CD4-positive, CD25-positive, alpha-beta regulatory T cell (primary cell): ENCODE measurements at regions not wholly inside any gene's neighbourhood (a gene's known extent, or its start where the extent isn't known, plus 50 kb on each side); places are given as distances from the start of the nearest gene placed in this dataset.

ENCODE experiments used
- ATAC-seq, 2 donors: fragments of 150-1000 bp; cut with Tn5 transposase; one replicate each; pipeline ENCODE4 v1.10.0; 2021; ENCODE audit warnings: low read depth in 2 of 2, moderate number of reproducible peaks in 2 of 2, moderate library complexity in 1 of 2
- DNase-seq, 3 donors: peaks; one replicate each; pipeline versions ENCODE4 v3.0.0 to v3.0.0-alpha.2; 2012 to 2022; ENCODE audit warnings: mixed read lengths in 1 of 3
- H3K27ac ChIP-seq: one replicate; pipeline ENCODE4 v1.7.0; 2013; ENCODE audit warnings: mild to moderate bottlenecking, low read length; ENCODE audit not compliant: insufficient read depth, poor library complexity, severe bottlenecking
- H3K27me3 ChIP-seq: one replicate; pipeline ENCODE4 v1.7.0; 2013; ENCODE audit warnings: low read length; ENCODE audit not compliant: control insufficient read depth, insufficient read depth
- H3K36me3 ChIP-seq: one replicate; pipeline ENCODE4 v1.7.0; 2013; ENCODE audit warnings: mild to moderate bottlenecking, low read length, moderate library complexity; ENCODE audit not compliant: control insufficient read depth, insufficient read depth
- H3K4me1 ChIP-seq: 2 replicates; pipeline ENCODE4 v1.7.0; 2013; ENCODE audit warnings: mild to moderate bottlenecking, low read length; ENCODE audit not compliant: insufficient read depth, control insufficient read depth, poor library complexity, severe bottlenecking
- H3K4me3 ChIP-seq: one replicate; pipeline ENCODE4 v1.7.0; 2013; ENCODE audit warnings: low read depth, mild to moderate bottlenecking, low read length, moderate library complexity
- H3K9me3 ChIP-seq, 2 experiments: 1 replicate in 1 of 2; 2 replicates in 1 of 2; pipeline ENCODE4 v1.7.0; 2013; ENCODE audit warnings: low read length in 2 of 2, mild to moderate bottlenecking in 1 of 2, moderate library complexity in 1 of 2; ENCODE audit not compliant: control insufficient read depth in 2 of 2
- H3K27ac Mint-ChIP-seq, 3 donors: one replicate each; pipeline ENCODE4 v1.8.0; 2020 to 2022; ENCODE audit warnings: mild to moderate bottlenecking in 3 of 3, mixed read lengths in 3 of 3, moderate library complexity in 2 of 3
- H3K27me3 Mint-ChIP-seq: one replicate; pipeline ENCODE4 v1.8.0; 2022; ENCODE audit warnings: mild to moderate bottlenecking, mixed read lengths
- H3K36me3 Mint-ChIP-seq: one replicate; pipeline ENCODE4 v1.8.0; 2020; ENCODE audit warnings: mixed read lengths
- H3K4me1 Mint-ChIP-seq, 4 donors: one replicate each; pipeline ENCODE4 v1.8.0; 2020 to 2022; ENCODE audit warnings: mixed read lengths in 4 of 4, mild to moderate bottlenecking in 1 of 4
- H3K4me3 Mint-ChIP-seq, 4 donors: one replicate each; pipeline ENCODE4 v1.8.0; 2020 to 2022; ENCODE audit warnings: mild to moderate bottlenecking in 4 of 4, mixed read lengths in 4 of 4, moderate library complexity in 3 of 4
- H3K9me3 Mint-ChIP-seq, 7 donors: one replicate each; pipeline ENCODE4 v1.8.0; 2020 to 2022; ENCODE audit warnings: mixed read lengths in 7 of 7, mild to moderate bottlenecking in 3 of 7, moderate library complexity in 2 of 7

GRCh38 chr16:35754391-35755369 lies 2295.3 kb downstream of the TP53TG3F start:
- peaks cover 0 to 38% (median 1%) of the 10 kb centered on the region in 7 donors for H3K9me3 Mint-ChIP-seq
- H3K27me3 Mint-ChIP-seq, result no peaks in the 10 kb centered on the region

GRCh38 chr16:35788381-35788780 lies 2329.0 kb downstream of the TP53TG3F start:
- Histone ChIP-seq H3K9me3 (peaks cover 12 to 77% of the 10 kb centered on the region in 2 experiments), H3K27me3 (no peaks in the 10 kb centered on the region), H3K4me3 (no peak overlapping the region), H3K4me1 (no peaks in the 10 kb centered on the region), H3K27ac (no peak overlapping the region), H3K36me3 (no peaks in the 10 kb centered on the region)
- Mint-ChIP-seq H3K27ac (no peak overlapping the region), H3K4me3 (no peak overlapping the region), H3K9me3 (peaks cover 0 to 66% (median 12%) of the 10 kb centered on the region in 7 donors), H3K27me3 (no peaks in the 10 kb centered on the region), H3K4me1 (no peaks in the 10 kb centered on the region), H3K36me3 (no peaks in the 10 kb centered on the region)
- DNase-seq, result no peak
- ATAC-seq, result no peak

More at GRCh38 chr16:35754391-35755369, 2295.3 kb downstream of the TP53TG3F start:
- peaks cover 5 to 73% of the 10 kb centered on the region in 2 experiments for H3K9me3 ChIP-seq
- no peak overlapping the region for H3K27ac ChIP-seq
- ATAC-seq (no peak), DNase-seq (no peak)
- no peaks in the 10 kb centered on the region for H3K4me1 ChIP-seq
- Mint-ChIP-seq H3K36me3 (no peaks in the 10 kb centered on the region), H3K27ac (no peak overlapping the region), H3K4me3 (no peak overlapping the region), H3K4me1 (no peaks in the 10 kb centered on the region)
- no peaks in the 10 kb centered on the region for H3K27me3 ChIP-seq
- H3K4me3 ChIP-seq, result no peak overlapping the region
- H3K36me3 ChIP-seq, result no peaks in the 10 kb centered on the region

GRCh38 chr16:35792516-35793285 lies 2333.3 kb downstream of the TP53TG3F start:
- Mint-ChIP-seq H3K36me3 (no peaks in the 10 kb centered on the region), H3K9me3 (peaks cover 0 to 56% (median 15%) of the 10 kb centered on the region in 7 donors), H3K27me3 (no peaks in the 10 kb centered on the region), H3K27ac (no peak overlapping the region), H3K4me3 (no peak overlapping the region), H3K4me1 (no peaks in the 10 kb centered on the region)
- no peaks in the 10 kb centered on the region for H3K27me3 ChIP-seq
- H3K9me3 ChIP-seq, result peaks cover 3 to 65% of the 10 kb centered on the region in 2 experiments
- H3K36me3 ChIP-seq, result no peaks in the 10 kb centered on the region
- DNase-seq (no peak), ATAC-seq (no peak)
- no peak overlapping the region for H3K4me3 ChIP-seq
- no peaks in the 10 kb centered on the region for H3K4me1 ChIP-seq
- no peak overlapping the region for H3K27ac ChIP-seq

GRCh38 chr16:35793601-35794000 lies 2334.2 kb downstream of the TP53TG3F start:
- no peak for ATAC-seq
- Mint-ChIP-seq H3K4me1 (no peaks in the 10 kb centered on the region), H3K4me3 (no peak overlapping the region), H3K9me3 (peaks cover 0 to 55% (median 13%) of the 10 kb centered on the region in 7 donors), H3K36me3 (no peaks in the 10 kb centered on the region), H3K27me3 (no peaks in the 10 kb centered on the region), H3K27ac (no peak overlapping the region)
- Histone ChIP-seq H3K27ac (no peak overlapping the region), H3K36me3 (no peaks in the 10 kb centered on the region), H3K4me3 (no peak overlapping the region), H3K4me1 (no peaks in the 10 kb centered on the region), H3K27me3 (no peaks in the 10 kb centered on the region), H3K9me3 (peaks cover 3 to 66% of the 10 kb centered on the region in 2 experiments)
- no peak for DNase-seq

- Histone ChIP-seq H3K9me3 (peaks cover 3 to 67% of the 10 kb centered on the region in 2 experiments), H3K27me3 (no peaks in the 10 kb centered on the region), H3K27ac (no peak overlapping the region), H3K4me1 (no peaks in the 10 kb centered on the region), H3K36me3 (no peaks in the 10 kb centered on the region), H3K4me3 (no peak overlapping the region)
- H3K9me3 Mint-ChIP-seq, result peaks cover 0 to 52% (median 11%) of the 10 kb centered on the region in 7 donors
- no peaks in the 10 kb centered on the region for H3K36me3 Mint-ChIP-seq
- no peaks in the 10 kb centered on the region for H3K27me3 Mint-ChIP-seq
- no peak overlapping the region for H3K4me3 Mint-ChIP-seq
- no peaks in the 10 kb centered on the region for H3K4me1 Mint-ChIP-seq
- ATAC-seq (no peak), DNase-seq (no peak)
- H3K27ac Mint-ChIP-seq, result no peak overlapping the region
Measured at GRCh38 chr16:35794896-35795295, 2335.5 kb downstream of the TP53TG3F start.

GRCh38 chr16:35795361-35796029 lies 2336.1 kb downstream of the TP53TG3F start:
- Mint-ChIP-seq H3K27me3 (no peaks in the 10 kb centered on the region), H3K27ac (no peak overlapping the region), H3K9me3 (peaks cover 0 to 52% (median 11%) of the 10 kb centered on the region in 7 donors), H3K4me1 (no peaks in the 10 kb centered on the region), H3K36me3 (no peaks in the 10 kb centered on the region), H3K4me3 (no peak overlapping the region)
- Histone ChIP-seq H3K27ac (no peak overlapping the region), H3K9me3 (peaks cover 5 to 64% of the 10 kb centered on the region in 2 experiments), H3K27me3 (no peaks in the 10 kb centered on the region), H3K4me1 (no peaks in the 10 kb centered on the region), H3K4me3 (no peak overlapping the region), H3K36me3 (no peaks in the 10 kb centered on the region)
- DNase-seq (no peak), ATAC-seq (no peak)

- no peak overlapping the region for H3K4me3 ChIP-seq
- no peaks in the 10 kb centered on the region for H3K36me3 ChIP-seq
- no peaks in the 10 kb centered on the region for H3K4me1 Mint-ChIP-seq
- H3K27me3 ChIP-seq, result no peaks in the 10 kb centered on the region
- H3K9me3 ChIP-seq, result peaks cover 5 to 46% of the 10 kb centered on the region in 2 experiments
- H3K4me1 ChIP-seq, result no peaks in the 10 kb centered on the region
- no peaks in the 10 kb centered on the region for H3K27me3 Mint-ChIP-seq
- H3K36me3 Mint-ChIP-seq, result no peaks in the 10 kb centered on the region
- no peak overlapping the region for H3K27ac ChIP-seq
- no peak overlapping the region for H3K27ac Mint-ChIP-seq
- DNase-seq, result no peak
- ATAC-seq, result no peak
- H3K4me3 Mint-ChIP-seq, result no peak overlapping the region
- H3K9me3 Mint-ChIP-seq, result peaks cover 0 to 39% (median 11%) of the 10 kb centered on the region in 7 donors
Measured at GRCh38 chr16:35797811-35798210, 2338.4 kb downstream of the TP53TG3F start.
